Muscle layer of colon (tissue), 2 donors: ENCODE measurements at regions not wholly inside any gene's neighbourhood (a gene's known extent, or its start where the extent isn't known, plus 50 kb on each side); places are given as distances from the start of the nearest gene placed in this dataset.

Source experiments
- H3K27ac ChIP-seq: one replicate; pipeline ENCODE4 v1.7.0; 2013; ENCODE audit warnings: low read depth, mild to moderate bottlenecking, low read length, moderate library complexity
- H3K27me3 ChIP-seq, 2 donors: one replicate each; pipeline ENCODE4 v1.7.0; 2013; ENCODE audit warnings: low read length in 2 of 2, mild to moderate bottlenecking in 2 of 2; ENCODE audit not compliant: insufficient read depth in 2 of 2, control insufficient read depth in 1 of 2
- H3K36me3 ChIP-seq: one replicate; pipeline ENCODE4 v1.7.0; 2013; ENCODE audit warnings: mild to moderate bottlenecking, low read length; ENCODE audit not compliant: insufficient read depth
- H3K4me1 ChIP-seq: one replicate; pipeline ENCODE4 v1.7.0; 2013; ENCODE audit warnings: mild to moderate bottlenecking, low read length; ENCODE audit not compliant: insufficient read depth
- H3K4me3 ChIP-seq, 2 donors: one replicate each; pipeline ENCODE4 v1.7.0; 2013; ENCODE audit warnings: low read length in 2 of 2, low read depth in 1 of 2, mild to moderate bottlenecking in 1 of 2, moderate library complexity in 1 of 2
- H3K9ac ChIP-seq: one replicate; pipeline ENCODE4 v1.7.0; 2013; ENCODE audit warnings: low read length
- H3K9me3 ChIP-seq: one replicate; pipeline ENCODE4 v1.7.0; 2013; ENCODE audit warnings: mild to moderate bottlenecking, low read length
- donor health status: abdominal sarcoma.
- donor health status: Adenocarcinoma of cecum.

DNA sequence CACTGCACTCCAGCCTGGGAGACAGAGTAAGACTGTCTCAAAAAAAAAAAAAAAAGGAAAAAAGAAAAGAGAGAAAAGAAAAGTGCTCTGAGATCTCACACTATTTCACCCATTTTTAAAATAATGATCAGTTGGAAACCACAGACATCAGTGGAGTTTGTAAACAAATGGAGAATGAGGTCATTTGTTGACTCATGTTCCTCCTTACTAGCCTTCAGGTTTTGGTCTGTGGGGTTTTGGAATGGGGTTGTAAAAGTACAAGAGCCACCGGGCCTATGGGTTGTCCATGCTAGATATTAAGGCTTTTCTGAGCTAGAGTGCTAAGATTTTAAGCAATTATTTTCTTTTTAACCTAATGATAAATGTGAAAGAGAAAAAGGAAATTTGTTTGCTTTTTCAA lies 104.4 kb upstream of the PRL start:
- H3K27me3 ChIP-seq = no peaks in the 10 kb centered on the region
- H3K27ac ChIP-seq = no peak overlapping the region
- H3K36me3 ChIP-seq = no peaks in the 10 kb centered on the region
- no peak overlapping the region for H3K4me3 ChIP-seq
- no peak overlapping the region for H3K9ac ChIP-seq
- no peaks in the 10 kb centered on the region for H3K4me1 ChIP-seq
- no peaks in the 10 kb centered on the region for H3K9me3 ChIP-seq

DNA sequence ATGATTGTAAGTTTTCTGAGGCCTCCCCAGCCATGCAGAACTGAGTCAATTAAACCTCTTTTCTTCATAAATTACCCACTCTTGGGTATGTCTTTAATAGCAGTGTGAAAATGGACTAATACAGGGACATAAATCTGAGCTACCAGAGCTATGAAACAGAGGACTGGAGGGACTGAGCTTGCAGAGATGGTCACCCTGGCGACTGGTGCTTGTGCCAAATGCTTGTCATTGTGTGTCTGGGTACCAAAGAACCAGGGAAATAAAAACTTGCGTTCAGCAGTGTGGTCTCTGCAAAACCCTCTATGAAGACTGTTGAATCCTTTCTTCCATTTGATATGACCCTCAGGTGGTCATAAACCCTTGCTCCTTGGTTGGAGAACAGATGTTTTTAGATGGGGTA lies 105.1 kb upstream of the PRL start:
- no peaks in the 10 kb centered on the region for H3K27me3 ChIP-seq
- no peak overlapping the region for H3K4me3 ChIP-seq
- no peaks in the 10 kb centered on the region for H3K9me3 ChIP-seq
- no peak overlapping the region for H3K27ac ChIP-seq
- H3K9ac ChIP-seq = no peak overlapping the region
- H3K36me3 ChIP-seq = no peaks in the 10 kb centered on the region
- no peaks in the 10 kb centered on the region for H3K4me1 ChIP-seq

DNA sequence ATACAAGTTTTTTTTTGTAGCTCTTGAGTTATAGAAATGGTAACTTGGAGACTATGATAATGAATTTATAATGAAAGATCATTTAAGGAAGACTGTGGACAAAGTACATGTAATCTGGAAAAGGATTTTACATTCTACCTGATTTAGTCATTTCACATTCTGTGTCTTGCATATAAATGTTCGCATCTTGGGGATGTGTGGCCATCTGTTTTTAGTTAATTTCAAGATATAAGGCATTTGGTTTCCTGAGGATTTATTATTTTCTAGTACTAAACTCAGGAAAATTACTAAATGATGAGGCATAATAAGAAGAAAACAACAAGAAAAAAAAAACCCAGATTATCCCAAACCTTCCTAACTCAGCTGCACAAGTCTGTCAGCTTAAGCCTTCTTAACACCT lies 112.7 kb upstream of the PRL start:
- Histone ChIP-seq H3K36me3 (no peaks in the 10 kb centered on the region), H3K9ac (no peak overlapping the region), H3K27me3 (no peaks in the 10 kb centered on the region), H3K9me3 (no peaks in the 10 kb centered on the region), H3K4me1 (peaks cover 3% of the 10 kb centered on the region), H3K27ac (no peak overlapping the region), H3K4me3 (no peak overlapping the region)

DNA sequence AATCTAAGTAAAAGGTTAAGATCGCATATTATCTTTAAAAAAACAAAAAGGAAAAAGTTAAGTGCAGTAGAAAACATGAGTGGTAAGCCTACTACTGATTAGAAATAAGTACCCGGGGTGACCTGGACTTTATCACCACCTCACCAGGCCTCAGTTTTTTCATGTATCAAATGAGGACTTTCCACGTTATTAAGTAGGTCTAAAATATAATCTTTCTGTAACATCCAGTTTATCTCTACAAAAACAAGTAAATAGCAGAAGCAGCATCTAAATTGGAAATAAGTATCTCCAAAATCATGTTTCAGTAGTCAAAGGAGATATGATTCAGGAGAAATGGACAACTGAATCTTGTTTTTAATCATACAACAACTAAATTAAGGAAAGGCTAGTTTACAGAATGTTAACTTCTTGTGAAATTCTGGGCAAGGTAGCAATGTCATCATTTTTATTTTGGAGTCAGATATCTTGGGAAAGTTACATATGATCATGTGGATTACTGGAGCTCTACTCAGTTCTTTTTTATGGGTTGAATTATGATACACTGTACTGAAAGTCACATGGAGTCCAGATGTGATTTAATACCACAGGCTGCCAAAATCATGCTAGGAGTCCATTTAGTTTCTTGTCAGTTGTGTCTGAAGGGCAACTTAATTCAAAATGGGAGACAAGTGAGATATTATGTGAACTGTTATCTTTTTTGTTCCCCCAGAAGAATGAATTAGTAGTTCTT lies 114.7 kb upstream of the PRL start:
- H3K4me1 ChIP-seq = peaks cover 3% of the 10 kb centered on the region
- H3K27ac ChIP-seq = no peak overlapping the region
- H3K4me3 ChIP-seq = no peak overlapping the region
- H3K9me3 ChIP-seq = no peaks in the 10 kb centered on the region
- H3K27me3 ChIP-seq = no peaks in the 10 kb centered on the region
- H3K9ac ChIP-seq = no peak overlapping the region
- H3K36me3 ChIP-seq = no peaks in the 10 kb centered on the region

DNA sequence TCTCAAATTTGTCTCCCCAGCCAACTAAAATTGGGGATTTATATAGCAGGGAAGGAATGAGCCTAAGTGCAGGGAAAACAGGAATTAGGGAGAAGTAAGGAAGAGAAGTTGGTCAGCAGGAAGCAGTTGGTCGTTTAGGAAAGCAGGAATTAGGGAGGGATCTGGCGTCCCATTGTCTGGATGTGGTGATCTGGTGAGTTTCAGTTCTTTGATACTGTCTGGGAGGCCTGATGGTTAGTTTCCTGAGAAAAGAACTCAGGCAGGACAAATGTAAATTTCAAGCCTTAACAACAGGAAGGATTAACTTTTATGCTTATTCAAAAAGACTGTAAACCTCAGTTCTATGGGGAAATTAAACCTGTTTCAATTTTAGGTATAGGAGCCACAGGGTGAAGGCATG lies 116.2 kb upstream of the PRL start:
- Histone ChIP-seq H3K27me3 (no peaks in the 10 kb centered on the region), H3K27ac (no peak overlapping the region), H3K4me3 (no peak overlapping the region), H3K4me1 (peaks cover 3% of the 10 kb centered on the region), H3K36me3 (no peaks in the 10 kb centered on the region), H3K9ac (no peak overlapping the region), H3K9me3 (no peaks in the 10 kb centered on the region)

DNA sequence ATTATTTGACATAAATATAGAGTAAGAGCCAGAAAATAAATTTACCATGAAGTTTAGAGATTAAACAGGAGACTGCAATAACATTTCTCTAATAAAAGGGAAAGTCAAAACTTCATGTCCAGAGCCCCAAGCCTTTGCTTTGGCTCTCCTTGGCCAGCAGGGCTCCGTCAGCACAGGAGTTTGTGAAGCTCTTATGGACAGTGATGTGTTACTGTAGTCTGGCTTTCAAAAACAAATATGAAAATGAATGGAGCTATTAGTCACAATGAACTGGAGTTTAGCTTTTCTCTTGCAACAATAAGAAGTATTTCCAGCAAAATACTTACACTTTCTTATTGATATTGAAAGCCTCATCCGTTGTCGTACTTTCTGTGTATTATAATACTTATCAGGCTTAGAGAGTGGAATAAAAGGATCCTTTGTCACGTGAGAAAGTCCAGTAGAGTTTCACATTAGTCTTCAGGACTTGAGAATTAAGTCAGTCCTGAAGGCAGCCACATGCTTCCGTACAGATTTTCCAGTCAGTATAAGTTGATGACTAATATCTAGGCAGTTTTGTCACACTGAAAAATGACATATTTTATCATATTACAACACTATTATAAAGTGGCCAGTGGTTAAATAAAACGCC lies 117.0 kb upstream of the PRL start:
- Histone ChIP-seq H3K9ac (no peak overlapping the region), H3K4me3 (no peak overlapping the region), H3K4me1 (peaks cover 3% of the 10 kb centered on the region), H3K27ac (no peak overlapping the region), H3K9me3 (no peaks in the 10 kb centered on the region), H3K27me3 (no peaks in the 10 kb centered on the region), H3K36me3 (no peaks in the 10 kb centered on the region)

DNA sequence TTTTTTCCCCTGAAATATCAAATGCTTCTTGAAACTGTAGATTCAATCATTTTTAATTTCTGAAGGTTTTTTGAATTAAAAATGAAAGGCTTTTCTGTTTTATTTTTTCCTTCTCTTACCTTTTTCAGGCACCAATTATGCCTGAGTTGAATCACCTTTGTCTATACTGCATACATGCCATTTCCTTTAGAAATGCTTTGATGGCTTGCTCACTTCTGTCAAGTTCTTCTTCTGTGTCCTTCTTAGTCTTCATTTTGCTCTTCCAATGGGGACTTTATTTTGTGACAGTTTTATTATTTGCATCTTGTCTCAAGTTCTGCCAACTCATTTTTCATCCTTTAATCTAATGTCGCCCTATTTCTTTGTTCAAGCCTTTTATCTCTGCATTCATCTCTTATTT lies 121.9 kb upstream of the PRL start:
- H3K4me1 ChIP-seq = no peaks in the 10 kb centered on the region
- H3K4me3 ChIP-seq = no peak overlapping the region
- H3K9ac ChIP-seq = no peak overlapping the region
- H3K27me3 ChIP-seq = no peaks in the 10 kb centered on the region
- H3K9me3 ChIP-seq = no peaks in the 10 kb centered on the region
- no peaks in the 10 kb centered on the region for H3K36me3 ChIP-seq
- no peak overlapping the region for H3K27ac ChIP-seq

DNA sequence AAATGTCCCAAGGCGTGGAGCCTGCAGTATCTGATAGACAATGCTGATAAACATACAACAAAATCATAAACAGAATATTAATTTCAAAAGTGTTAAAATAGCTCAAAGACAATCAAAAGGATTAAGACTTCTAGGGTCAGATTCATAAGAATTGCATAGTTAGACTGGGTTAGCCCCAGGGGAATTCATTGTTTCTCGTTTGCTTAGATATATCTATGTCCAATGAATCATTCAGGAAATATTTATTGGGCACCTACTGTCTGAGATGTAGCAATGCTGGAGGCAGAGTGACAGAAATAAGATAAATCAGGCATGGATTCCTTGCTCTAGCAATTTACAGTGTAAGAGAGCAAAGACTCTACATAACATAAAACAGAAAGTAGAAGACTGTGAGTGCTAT lies 124.4 kb upstream of the PRL start:
- no peak overlapping the region for H3K27ac ChIP-seq
- H3K27me3 ChIP-seq = no peaks in the 10 kb centered on the region
- H3K9me3 ChIP-seq = no peaks in the 10 kb centered on the region
- no peaks in the 10 kb centered on the region for H3K4me1 ChIP-seq
- no peak overlapping the region for H3K4me3 ChIP-seq
- no peak overlapping the region for H3K9ac ChIP-seq
- H3K36me3 ChIP-seq = no peaks in the 10 kb centered on the region

DNA sequence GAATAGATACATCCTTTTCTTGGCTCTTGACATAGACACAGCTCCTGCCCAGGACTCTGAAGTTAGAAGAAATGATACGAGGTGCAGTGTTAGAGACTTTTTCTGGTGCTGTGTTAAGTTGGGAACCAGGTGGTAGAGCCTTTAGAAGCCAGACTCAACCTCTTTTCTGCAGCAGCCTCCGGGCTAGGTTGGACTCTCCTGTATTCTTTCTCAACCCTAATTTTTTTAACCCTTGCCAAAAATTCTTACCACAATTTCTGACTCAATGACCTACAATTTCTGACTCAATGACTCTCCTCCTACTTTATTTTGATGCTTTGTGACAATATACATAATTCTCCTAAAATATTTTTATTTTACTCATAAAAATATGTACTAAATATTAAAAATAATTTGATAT lies 127.4 kb upstream of the PRL start:
- Histone ChIP-seq H3K27ac (no peak overlapping the region), H3K36me3 (no peaks in the 10 kb centered on the region), H3K27me3 (no peaks in the 10 kb centered on the region), H3K4me1 (no peaks in the 10 kb centered on the region), H3K4me3 (no peak overlapping the region), H3K9me3 (no peaks in the 10 kb centered on the region), H3K9ac (no peak overlapping the region)

DNA sequence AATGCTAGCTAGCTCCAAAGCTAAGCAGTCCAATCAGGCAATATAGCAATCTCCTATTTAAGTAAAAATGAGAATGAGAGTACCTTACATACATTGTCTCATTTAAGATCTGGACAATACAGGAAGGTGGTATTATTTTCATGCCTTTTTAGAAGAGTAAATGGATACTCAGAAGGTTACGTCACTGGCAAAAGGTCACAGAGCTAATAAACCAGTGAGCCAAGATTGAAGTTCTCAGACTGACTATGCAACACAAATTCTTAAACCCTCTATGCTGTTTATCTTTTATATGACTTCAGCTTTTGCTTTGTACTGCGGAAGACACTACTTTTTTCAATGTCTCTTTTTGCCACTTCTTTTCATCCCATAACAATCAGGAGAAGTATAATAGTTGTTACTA lies 135.2 kb upstream of the PRL start:
- Histone ChIP-seq H3K4me1 (peaks cover 3% of the 10 kb centered on the region), H3K27ac (no peak overlapping the region), H3K36me3 (no peaks in the 10 kb centered on the region), H3K27me3 (no peaks in the 10 kb centered on the region), H3K4me3 (no peak overlapping the region), H3K9ac (no peak overlapping the region), H3K9me3 (no peaks in the 10 kb centered on the region)

DNA sequence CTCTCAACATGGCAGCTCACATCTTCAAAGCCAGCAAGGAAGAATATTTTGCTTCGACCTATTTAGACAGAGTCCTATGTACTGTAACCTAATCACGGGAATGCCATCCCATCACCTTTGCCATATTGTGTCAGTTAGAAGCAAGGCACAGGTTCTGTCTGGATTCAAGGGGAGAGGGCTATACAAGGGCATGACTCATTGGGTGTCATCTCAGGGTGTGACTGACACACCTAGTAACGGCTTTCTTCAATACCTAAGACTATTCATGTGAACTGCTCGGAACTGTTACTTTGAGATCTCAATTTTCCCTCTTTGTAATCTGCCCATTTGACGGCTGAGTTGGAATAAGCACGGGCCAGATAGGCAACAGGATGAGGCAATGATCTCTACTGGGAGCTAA lies 135.6 kb upstream of the HDGFL1 start:
- no peaks in the 10 kb centered on the region for H3K9me3 ChIP-seq

DNA sequence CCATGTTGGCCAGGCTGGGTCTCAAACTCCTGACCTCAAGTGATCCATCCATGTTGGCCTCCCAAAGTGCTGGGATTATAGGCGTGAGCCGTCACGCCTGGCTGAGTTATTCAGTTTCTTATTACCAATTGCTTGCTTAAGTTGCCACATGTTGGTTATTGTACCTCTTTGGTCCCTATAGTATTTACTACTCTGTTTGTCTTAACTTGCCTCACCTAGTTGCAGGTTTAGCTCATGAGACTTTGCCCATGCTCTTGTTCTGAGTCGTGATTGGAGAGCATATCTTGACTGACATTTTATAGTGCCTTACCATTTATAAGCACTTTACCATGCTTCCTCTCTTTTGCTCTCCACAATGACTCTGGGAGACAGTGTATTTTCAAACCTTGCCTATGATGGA lies 134.2 kb upstream of the HDGFL1 start:
- Histone ChIP-seq H3K27ac (no peak overlapping the region), H3K36me3 (no peaks in the 10 kb centered on the region), H3K4me3 (no peak overlapping the region), H3K27me3 (no peaks in the 10 kb centered on the region), H3K9ac (no peak overlapping the region), H3K9me3 (no peaks in the 10 kb centered on the region), H3K4me1 (peaks cover 3% of the 10 kb centered on the region)

More for the DNA sequence above, 135.6 kb upstream of the HDGFL1 start:
- H3K4me1 ChIP-seq = peaks cover 3% of the 10 kb centered on the region
- H3K4me3 ChIP-seq = no peak overlapping the region
- H3K9ac ChIP-seq = no peak overlapping the region
- H3K27ac ChIP-seq = no peak overlapping the region
- H3K27me3 ChIP-seq = no peaks in the 10 kb centered on the region
- H3K36me3 ChIP-seq = no peaks in the 10 kb centered on the region
